ENCODE measurements at regions not wholly inside any gene's neighbourhood (a gene's known extent, or its start where the extent isn't known, plus 50 kb on each side); places are given as distances from the start of the nearest gene placed in this dataset.
"Not testable (repeated sequence)": the region's sequence is repeated elsewhere in the genome, so short reads cannot be mapped to it uniquely, and the experiment has no call there.

DNA sequence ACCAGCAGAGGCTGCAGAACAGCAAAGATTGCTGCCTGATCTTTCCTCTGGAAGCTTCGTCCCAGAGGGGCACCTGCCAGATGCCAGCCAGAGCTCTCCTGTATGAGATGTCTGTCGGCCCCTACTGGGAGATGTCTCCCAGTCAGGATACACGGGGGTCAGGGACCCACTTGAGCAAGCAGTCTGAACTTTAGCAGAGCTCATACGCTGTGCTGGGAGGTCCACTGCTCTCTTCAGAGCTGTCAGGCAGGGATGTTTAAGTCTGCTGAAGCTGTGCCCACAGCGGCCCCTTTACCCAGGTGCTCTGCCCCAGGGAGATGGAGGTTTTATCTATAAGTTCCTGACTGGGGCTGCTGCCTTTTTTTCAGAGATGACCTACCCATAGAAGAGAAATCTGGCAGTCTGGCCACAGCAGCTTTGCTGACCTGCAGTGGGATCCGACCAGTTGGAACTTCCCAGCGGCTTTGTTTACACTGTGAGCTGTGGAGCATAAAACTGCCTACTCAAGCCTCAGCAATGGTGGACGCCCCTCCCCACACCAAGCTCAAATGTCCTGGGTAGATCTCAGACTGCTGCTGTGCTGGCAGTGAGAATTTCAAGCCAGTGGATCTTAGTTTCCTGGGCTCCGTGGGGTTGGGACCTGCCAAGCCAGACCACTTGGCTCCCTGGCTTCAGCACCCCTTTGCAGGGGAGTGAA is 613.9 kb downstream of the HTR1B start:
- DNase-seq (ENCODE audit: low spot score) = peak; percentile 41

DNA sequence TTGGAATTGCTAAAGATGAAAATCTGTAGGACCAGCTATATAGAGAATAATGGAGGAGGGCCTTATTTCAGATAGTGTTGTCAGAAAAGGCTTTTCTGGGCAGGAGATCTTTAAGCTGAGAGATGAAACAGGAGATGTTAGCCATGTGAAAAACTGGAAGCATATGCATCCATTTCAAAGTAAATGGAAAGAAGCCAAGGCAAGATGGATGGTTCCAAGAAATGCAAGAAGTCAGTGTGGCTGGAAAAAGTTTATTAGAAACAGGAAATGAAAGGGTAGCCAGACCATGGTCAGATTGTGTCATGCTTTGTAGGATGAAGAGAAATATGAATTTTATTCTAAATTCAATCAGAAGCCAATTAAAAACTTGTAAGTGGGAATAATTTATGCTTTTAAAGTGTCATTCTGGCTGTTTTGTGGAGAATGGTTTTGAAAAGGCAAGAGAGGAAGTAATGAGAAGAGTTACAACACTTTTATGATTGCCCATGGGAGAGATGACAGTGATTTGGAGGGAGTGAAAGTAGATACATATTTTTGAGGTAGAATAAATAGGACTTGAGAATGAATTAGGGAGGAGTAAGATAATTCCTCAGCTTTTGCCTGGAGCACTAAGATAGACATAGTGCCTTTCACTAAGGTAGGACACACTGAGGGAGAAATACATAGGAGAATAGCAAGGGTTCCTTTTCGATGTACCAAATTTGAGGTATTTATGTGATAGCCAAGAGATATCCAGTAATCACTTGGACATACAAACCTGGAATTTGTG is 620.1 kb downstream of the HTR1B start:
- no peak for DNase-seq (ENCODE audit: low spot score)

DNA sequence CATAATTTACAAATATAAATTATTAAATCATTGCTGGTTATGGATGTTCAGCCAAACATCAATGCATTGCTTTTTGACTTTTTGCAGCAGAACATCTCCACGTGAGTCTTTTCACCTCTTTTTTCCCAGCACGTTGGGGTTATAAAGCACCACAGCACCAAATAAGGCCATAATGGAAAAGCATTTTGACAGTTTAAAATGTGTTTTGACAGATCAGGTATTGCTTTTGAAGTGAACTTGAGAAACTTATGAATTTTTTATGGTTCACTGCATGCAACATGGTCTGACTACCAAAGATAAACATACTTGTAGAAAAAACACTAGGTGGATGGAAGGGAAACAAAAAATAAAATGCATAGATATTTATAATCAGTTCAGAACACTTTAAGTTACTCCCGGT is 622.4 kb downstream of the HTR1B start:
- no peak for DNase-seq (ENCODE audit: low spot score)

DNA sequence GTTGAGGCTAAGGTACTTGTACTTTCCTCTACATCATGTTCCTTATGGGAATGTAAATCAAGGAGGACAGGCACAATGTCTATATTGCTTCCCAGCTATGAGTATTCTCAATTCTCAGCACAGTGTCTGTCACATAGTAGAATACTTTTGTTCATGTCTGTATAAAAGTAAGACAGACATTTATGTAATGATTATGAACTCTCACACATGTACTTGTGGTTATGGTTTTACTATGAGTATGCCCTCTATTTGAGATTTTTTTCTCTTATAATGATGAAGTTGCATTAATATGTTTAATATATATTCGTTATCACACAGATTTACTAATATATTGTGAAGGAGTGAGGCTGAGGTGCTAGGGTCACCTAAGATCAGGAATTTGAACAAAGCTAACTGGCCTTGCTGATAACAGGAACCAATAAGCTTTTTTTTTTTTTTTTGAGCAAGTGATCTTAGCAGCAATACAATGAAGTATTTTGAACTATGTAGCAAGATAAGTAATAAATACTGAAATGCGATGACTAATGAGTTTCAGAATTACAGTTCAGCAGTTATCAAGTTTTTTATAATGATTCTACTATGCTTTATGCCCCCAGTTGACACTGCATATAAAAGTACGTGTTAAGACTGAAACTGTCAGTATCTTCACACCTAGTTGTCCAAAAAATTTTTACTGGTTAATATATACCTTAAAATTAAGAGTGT is 623.1 kb downstream of the HTR1B start:
- DNase-seq (ENCODE audit: low spot score) = no peak

DNA sequence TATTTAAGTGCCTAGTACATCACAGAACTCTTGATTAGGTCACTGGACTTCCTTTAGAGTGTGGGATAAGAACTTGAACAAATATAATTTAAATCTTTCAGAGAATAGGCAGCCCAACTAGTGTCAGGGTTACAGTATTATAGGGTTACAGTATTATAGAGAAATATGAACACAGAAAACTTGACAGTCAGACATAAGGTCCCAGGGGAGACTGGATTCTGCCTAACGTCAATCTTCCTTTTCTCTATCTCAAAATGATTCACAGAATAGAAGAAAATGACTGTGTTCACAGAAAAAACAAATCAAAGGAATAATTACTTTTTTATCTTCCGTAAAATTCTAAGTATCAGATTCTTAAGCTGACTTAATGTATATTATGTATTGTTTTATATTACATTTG is 623.8 kb downstream of the HTR1B start:
- no peak for DNase-seq (ENCODE audit: low spot score)

DNA sequence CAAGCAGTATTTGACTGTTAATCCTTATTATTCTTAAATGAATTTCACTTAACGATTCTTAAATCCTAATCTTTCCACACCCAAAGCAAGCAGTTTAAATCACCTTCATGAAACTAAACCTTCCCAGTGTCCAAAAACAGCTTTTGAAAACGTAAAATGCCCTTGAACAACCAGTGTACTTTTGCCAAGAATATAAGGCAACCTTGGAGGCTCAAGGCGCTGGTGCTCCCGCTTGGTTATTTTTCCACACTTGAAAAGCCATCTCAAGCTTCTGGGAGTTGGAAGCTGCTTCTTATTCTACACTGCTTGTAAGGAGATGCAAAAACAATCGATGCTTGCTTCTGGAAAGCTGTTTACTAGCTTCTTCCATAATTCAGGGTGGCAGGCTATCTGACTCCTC is 625.7 kb downstream of the HTR1B start:
- DNase-seq (ENCODE audit: low spot score) = no peak

DNA sequence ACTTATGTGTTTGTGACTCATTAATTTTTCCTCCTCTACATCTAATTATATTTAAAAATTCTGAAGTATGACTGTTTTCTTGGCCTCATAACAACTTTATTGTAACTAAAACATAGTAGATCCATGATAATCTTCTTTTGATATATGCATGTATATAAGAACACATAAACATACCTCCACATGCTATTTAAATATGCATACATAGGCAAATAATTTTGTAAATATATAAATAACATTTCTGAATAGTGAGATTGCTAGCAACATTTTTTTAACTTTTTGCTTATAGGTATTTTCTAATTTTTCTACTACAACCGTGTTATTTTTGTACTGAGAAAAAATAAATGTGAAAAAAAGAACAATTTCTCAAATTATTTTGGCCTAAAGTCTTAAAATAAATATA is 627.6 kb downstream of the HTR1B start:
- no peak for DNase-seq (ENCODE audit: low spot score)

DNA sequence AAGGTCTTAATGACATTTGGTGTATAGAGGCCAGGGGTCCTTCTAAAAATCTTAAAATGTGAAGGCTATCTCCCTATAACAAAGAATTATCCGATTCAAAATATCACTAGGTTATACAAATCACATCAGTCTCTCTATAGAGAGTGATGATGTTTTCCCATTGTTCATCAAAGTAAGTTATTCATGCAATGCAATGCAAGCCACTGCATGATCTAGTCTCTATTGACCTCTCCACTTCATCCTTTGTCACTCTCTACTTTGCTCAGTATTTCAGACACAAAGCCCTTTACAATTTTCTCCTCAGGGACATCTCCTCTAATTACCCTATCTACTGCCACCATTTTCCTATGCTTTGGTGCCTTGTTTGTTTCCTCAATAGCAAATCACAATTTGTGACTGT is 628.0 kb downstream of the HTR1B start:
- no peak for DNase-seq (ENCODE audit: low spot score)

DNA sequence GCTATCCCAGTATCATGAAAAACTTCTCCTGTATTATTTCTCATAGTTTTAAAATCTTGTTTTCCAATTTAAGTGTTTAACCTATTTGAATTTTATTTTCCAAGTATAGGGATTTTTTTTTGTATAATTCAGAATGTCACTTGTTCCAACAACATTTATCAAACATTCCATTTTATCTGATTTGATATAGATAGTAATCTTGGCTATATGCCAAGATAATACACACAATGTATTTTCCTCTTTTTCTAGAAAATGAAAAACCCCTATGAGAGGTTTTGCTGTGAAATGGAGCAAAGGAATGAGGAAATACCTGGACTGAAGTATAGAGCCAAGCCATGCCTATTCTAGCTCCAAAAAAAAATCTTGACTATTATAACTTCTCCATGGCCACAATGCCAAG is 628.9 kb downstream of the HTR1B start:
- DNase-seq (ENCODE audit: low spot score) = no peak

DNA sequence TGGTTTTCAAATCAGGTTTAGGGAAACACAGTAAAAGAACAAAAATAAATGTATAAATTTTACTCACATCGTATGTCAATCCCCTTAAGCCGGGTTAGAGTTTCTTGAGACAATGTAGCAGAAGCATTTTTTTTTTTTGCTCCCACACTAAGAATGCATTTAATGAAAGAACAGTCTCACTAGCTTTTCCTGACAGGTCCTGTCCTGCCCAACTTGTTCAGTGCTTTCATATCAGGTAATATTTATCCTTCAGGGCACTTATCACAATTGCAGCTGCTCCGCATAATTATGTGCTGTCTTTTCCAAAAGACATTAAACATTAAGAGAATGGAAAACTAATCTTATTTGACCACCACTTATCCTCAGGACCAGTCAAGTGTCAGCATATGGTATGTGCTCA is 632.0 kb downstream of the HTR1B start:
- no peak for DNase-seq (ENCODE audit: low spot score)

DNA sequence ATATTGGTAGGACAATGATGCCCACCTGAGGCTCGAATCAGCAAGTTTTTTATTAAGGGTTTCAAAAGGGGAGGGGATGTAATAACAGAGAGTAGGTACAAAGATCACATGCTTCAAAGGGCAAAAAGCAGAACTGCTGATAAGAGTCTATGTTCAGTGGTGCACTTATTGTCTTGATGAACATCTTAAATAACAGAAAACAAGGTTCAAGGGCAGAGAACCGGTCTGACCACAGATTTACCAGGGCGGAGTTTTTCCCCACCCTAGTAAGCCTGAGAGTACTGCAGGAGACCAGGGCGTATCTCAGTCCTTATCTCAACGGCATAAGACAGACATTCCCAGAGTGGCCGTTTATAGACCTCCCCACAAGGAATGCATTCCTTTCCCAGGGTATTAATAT is 639.7 kb downstream of the HTR1B start:
- not testable (repeated sequence) for DNase-seq (ENCODE audit: low spot score)

DNA sequence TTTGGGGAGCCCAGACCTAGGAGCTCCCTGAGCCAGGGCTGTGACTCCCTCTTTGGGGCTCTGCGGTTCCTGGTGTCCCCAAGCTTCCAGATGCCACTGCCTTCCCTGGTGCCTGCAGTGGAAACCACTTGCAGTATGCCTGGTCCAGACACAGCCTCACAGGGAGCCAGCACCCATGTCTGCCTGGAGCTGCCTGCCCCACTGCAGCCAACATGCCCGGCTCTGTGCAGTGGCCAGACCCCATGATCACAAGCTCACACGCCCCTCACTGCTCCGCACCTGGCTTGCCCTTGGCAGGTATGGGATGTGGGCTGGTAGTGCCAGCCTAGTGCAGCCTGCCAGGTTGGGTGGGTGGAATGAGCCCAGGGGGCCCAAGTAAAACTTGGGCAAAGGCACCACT is 644.8 kb downstream of the HTR1B start:
- DNase-seq (ENCODE audit: low spot score) = no peak

DNA sequence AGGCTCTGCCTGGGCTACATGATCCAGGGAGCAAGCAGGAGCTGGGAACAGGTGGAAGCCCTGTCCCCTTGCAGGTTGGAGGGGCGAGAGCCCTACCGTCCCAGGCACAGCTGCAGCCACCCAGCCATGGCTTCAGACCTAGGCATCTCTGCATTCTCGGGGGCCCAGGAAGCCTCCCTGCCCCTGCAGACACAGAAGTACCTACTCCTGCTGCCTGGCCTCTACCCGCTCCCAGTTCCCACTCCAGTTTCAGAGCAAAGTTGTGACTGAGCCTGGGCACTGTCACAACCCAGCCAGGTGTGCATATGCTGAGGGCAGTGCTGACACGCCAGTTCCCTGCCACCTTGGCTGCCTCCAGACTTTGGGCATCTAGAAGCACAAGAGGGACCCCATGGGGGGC is 645.9 kb downstream of the HTR1B start:
- DNase-seq (ENCODE audit: low spot score) = no peak

DNA sequence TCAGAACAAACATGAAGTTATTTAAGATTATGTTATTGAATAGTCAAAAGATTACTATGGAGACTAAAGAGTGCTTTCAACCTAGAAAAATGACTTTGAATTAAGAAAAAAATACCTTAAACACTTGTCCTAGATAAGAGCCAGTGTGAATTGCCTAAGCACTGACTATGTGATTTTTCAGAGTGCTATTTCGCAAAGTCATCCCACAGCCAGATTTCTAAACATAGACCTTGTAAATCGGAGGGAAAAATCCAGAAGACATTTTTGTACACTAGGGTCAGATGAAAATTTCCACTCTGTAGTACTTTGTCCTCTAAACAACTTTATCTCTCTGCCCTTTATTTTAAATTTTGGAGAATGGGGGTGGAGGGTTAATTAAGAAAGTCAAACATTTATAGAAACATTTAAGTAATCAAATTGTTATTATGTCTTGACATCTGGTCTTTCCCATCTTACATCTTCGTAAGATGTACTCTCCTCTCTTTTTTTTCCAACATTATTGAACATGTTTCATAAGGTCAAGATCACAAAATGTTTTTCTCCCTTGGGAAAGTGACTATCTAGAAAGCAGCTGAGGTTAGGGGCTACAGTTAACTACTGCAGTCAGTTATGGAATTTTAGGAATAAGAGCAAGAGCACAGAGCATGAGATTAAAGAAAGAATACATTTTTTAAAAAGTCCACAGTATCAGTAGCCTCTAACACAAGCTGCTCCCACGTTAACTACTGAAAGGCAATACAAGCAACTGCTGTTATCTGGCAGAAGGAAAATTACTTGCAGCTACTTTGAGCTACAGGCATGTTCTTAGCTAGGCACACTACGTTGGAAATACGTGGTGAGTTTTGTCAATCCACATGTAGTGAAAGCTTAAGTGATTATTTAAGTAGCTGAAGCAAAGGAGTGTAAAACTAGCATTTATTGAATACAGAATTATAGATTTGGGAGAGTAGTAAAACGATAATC is 648.5 kb downstream of the HTR1B start:
- no peak for DNase-seq (ENCODE audit: low spot score)

DNA sequence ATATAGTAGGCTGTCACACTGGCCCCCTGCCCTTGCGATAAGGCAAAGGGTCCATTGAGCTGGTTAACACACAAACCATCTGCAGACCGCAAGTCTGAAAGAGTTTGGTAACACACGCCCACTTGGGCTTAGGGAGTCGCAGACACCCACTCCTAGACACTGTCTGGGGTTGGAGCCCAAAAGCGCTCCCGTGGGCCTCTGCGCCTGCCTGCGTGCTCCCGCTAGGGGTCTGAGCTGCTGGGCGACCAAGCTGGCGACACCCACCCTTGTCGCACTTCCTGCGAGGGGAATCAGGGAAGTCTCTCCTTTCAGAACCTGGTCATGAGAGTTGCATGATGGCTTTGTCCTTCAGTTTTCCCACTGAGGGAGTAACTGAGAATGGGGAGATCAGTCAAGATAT is 653.0 kb downstream of the HTR1B start:
- no peak for DNase-seq (ENCODE audit: low spot score)

DNA sequence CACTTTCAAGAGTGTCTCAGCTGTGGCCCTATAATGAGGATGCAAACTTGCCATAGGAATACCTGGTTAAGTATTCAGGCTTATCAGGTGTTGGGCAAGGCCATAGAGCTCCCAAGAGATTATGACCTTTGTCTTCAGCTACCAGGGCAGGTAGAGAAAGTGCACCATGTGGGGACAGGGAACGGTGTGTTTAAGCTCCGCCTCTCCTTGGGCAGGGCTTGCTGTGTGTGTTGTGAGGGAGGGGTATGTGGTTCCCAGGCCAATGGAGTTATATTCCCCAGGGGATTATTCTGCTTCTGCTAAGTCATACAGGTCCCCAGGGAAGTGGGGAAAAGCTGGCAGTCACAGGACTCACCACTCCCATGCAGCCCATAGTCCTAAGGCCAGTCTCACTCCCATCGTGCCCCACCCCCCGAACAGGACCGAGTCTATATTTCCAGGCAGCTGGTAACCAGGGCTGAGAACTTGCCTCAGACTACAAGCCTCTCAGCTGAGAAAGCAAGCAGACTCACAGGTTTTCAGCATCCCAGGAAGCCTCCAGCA is 660.2 kb downstream of the HTR1B start:
- DNase-seq (ENCODE audit: low spot score) = no peak

DNA sequence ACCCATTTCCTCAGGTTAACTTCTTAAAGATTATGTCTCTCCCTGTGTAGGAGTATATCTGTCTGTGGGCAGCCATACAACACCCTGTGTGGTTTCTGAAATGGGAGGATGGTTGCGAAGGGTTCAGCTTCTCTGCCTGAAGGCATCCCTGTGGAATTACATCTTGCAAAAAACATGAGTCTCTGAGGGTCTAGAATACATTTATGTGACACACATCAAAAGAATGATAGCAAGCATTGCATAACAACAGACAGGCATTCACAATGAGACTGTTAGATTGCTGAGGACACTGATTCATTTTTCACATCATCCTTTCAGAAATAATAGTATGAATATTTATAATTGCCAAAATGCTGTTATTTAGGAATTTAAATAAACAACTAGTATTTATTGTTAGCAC is 670.9 kb downstream of the HTR1B start:
- DNase-seq (ENCODE audit: low spot score) = no peak

DNA sequence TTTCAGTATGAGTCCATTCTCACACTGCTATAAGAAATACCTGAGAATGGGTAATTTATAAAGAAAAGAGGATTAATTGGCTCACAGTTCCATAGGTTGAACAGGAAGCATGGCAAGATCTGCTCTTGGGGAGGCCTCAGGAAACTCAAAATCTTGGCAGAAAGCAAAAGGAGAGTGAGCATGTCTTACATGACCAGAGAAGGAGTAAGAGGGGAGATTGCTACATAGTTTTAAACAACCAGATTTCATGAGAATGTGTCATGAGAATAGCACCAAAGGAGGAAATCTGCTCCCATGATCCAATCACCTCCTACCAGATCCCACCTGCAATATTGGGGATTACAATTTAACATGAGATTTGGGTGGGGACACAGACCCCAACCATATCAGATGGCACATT is 672.4 kb downstream of the HTR1B start:
- no peak for DNase-seq (ENCODE audit: low spot score)

DNA sequence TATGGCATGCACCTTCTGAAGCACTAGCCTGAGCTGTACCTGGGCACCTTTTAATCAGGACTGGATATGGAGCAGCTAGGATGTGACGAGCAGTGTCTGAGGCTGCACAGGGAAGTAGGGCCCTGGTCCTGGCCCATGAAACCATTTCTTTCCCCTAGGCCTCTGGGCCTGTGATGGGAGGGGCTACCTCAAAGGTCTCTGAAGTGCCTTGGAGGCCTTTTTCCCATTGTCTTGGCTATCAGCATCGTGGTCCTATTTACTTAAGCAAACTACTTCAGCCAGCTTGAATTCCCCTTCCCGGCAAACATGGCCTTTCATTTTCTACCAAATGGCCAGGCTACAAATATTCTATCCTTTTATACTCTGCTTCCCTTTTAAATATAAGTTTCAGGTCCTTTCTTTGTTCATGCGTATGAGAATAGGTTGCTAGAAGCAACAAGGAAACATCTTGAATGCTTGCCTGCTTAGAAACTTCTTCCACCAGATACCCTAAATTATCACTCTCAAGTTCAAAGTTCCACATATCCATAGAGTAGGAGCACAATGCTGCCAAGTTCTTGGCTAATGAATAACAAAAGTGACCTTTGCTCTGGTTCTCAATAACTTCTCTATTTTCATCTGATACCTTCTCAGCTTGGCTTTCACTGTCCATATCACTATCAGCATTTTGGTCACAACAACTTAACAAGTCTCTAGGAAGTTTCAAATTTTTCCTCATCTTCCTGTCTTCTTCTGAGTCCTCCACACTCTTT is 673.1 kb downstream of the HTR1B start:
- no peak for DNase-seq (ENCODE audit: low spot score)

DNA sequence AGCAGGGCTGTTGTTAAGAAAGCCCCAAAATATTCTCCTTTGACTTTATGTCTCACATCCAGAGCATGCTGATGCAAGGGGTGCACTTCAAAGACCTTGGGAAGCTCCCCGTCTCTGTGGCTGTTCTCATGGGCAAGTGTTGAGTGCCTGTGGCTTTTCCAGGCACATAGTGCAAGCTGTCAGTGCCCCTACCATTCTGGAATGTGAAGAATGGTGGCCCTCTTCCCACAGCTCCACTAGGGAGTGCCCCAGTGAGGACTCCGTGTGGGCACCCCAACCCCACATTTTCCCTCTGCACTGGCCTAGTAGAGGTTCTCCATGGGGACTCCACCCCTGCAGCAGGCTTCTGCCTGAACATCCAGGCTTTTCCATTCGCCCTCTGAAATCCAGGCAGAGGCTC is 673.7 kb downstream of the HTR1B start:
- no peak for DNase-seq (ENCODE audit: low spot score)

DNA sequence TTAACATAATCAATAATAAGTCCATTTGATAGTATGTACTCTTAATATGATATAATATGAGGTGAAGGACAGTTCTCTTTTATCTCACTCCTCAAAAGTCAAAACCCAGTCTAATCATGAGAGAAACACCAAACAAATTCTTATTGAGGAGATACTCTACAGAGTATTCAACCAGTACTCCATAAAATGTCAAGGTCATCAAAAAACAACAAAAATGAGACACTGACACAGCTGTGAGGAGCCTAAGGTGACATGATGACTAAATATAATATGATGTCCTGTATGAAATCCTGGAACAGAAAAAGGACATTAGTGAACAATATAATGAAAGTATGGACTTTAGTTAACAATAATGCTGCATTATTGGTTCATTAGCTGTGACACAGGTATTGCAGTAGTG is 675.1 kb downstream of the HTR1B start:
- DNase-seq (ENCODE audit: low spot score) = no peak

All from H4 (cell line).